ENCODE measurements at regions not wholly inside any gene's neighbourhood (a gene's known extent, or its start where the extent isn't known, plus 50 kb on each side); places are given as distances from the start of the nearest gene placed in this dataset.

DNA sequence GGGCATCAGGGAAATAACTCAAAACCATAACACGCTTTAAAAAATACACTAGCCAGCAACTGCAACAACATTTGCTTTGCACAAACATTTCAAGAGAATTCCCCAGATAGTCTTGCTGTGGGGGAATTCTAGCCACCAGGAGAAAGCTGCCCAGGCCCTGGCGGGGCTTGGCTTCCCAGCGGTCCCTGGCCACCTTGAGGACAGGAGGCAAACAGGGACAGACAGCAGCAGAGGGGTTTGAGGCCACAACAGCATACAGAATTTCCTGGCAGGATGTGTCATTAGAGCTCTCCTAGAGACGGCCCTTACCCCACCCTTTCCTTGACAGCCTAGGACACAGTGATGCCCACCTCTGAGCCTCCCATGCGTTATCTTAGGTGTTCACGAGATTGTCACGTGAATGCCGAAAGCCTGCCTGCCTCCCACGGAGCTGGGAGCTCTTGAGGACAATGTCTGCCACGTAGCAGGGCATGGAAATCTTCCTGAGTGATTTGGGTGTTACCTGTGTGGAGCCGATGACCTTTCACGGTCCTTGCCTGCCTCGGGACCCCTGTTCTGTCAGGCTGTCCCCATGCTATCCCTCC lies 114.3 kb downstream of the RBFOX3 start:
- Histone ChIP-seq H2BK5ac (ENCODE audit: insufficient read length, low read length) (no peak overlapping the region), H3K23me2 (ENCODE audit: insufficient read length, low read depth, low read length, poor library complexity, severe bottlenecking) (no peaks in the 10 kb centered on the region), H3K27ac (ENCODE audit: insufficient read length, low read depth, low read length) (no peak overlapping the region), H3K14ac (ENCODE audit: insufficient read depth, low read length) (no peak overlapping the region), H4K8ac (replicated peaks; ENCODE audit: insufficient read length, low read depth, low read length) (no peak overlapping the region), H3K23ac (ENCODE audit: insufficient read length, low read depth, low read length) (no peak overlapping the region), H3K79me1 (ENCODE audit: insufficient read depth, low read depth, low read length, poor library complexity, severe bottlenecking) (no peaks in the 10 kb centered on the region), H2BK15ac (ENCODE audit: low read depth, low read length) (no peak overlapping the region), H3K9me3 (ENCODE audit: control insufficient read depth, low read depth, low read length) (no peaks in the 10 kb centered on the region), H3K18ac (ENCODE audit: insufficient read length, low read depth, low read length) (no peak overlapping the region), H3K9ac (ENCODE audit: extremely low read depth, insufficient read length, low read length) (no peak overlapping the region), H3K56ac (ENCODE audit: insufficient read length, low read depth, low read length) (no peak overlapping the region), H4K20me1 (ENCODE audit: control insufficient read depth, insufficient read depth, insufficient read length) (no peaks in the 10 kb centered on the region), H3K4me1 (ENCODE audit: insufficient read depth, low read length) (no peaks in the 10 kb centered on the region), H2AK5ac (ENCODE audit: insufficient read length, low read length) (no peak overlapping the region), H3K27me3 (ENCODE audit: insufficient read depth, low read length) (no peaks in the 10 kb centered on the region), H4K5ac (ENCODE audit: insufficient read length, low read depth, low read length) (no peak overlapping the region), H2AFZ (ENCODE audit: low read length) (no peak overlapping the region), H3K79me2 (ENCODE audit: insufficient read depth, low read length) (no peaks in the 10 kb centered on the region), H2BK12ac (ENCODE audit: insufficient read length, low read depth, low read length) (no peak overlapping the region), H4K91ac (ENCODE audit: insufficient read length, low read depth, low read length) (no peak overlapping the region), H3K4ac (ENCODE audit: low read depth, low read length) (no peak overlapping the region), H2BK20ac (ENCODE audit: low read depth, low read length, poor library complexity, severe bottlenecking) (no peak overlapping the region), H3T11ph (ENCODE audit: low read length) (no peak overlapping the region), H3K4me2 (ENCODE audit: insufficient read depth, insufficient read length, low read length) (no peak overlapping the region), H2BK120ac (ENCODE audit: low read depth, low read length, poor library complexity, severe bottlenecking) (no peak overlapping the region)
- WGBS (ENCODE audit: extremely low coverage, insufficient read length, low lambda C conversion rate): no CpG with 5 or more reads among the region's 13 CpGs
- H3K4me3 Mint-ChIP-seq: no peak overlapping the region
- H3K27me3 Mint-ChIP-seq (ENCODE audit: low read depth): peaks cover 16% of the 10 kb centered on the region
- TF ChIP-seq, protein P1, sequence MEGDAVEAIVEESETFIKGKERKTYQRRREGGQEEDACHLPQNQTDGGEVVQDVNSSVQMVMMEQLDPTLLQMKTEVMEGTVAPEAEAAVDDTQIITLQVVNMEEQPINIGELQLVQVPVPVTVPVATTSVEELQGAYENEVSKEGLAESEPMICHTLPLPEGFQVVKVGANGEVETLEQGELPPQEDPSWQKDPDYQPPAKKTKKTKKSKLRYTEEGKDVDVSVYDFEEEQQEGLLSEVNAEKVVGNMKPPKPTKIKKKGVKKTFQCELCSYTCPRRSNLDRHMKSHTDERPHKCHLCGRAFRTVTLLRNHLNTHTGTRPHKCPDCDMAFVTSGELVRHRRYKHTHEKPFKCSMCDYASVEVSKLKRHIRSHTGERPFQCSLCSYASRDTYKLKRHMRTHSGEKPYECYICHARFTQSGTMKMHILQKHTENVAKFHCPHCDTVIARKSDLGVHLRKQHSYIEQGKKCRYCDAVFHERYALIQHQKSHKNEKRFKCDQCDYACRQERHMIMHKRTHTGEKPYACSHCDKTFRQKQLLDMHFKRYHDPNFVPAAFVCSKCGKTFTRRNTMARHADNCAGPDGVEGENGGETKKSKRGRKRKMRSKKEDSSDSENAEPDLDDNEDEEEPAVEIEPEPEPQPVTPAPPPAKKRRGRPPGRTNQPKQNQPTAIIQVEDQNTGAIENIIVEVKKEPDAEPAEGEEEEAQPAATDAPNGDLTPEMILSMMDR (conservative IDR thresholded peaks at IDR 0.05): no peak
- H3K27ac Mint-ChIP-seq: no peak overlapping the region
- peaks cover 3 to 14% of the 10 kb centered on the region in 2 experiments; a peak in 2 of 4 replicates for H3K4me1 Mint-ChIP-seq
- H3K9me3 Mint-ChIP-seq: peaks cover 6 to 11% of the 10 kb centered on the region in 2 experiments; a peak in 4 of 5 replicates
- DNase-seq: no peak
- H3K36me3 Mint-ChIP-seq (ENCODE audit: insufficient read depth in 1 of 3, low read depth in 3 of 3): peaks cover 0 to 10% (median 0%) of the 10 kb centered on the region in 3 experiments; a peak in 3 of 7 replicates

Data from H9 (cell line).